Fibroblast of lung (primary cell): ENCODE measurements at regions not wholly inside any gene's neighbourhood (a gene's known extent, or its start where the extent isn't known, plus 50 kb on each side); places are given as distances from the start of the nearest gene placed in this dataset.

Source experiments
- DNase-seq, 2 donors: peaks; one replicate each; pipeline versions ENCODE4 v3.0.0 to v3.0.0-alpha.2; 2010; ENCODE audit warnings: low read depth in 2 of 2
- H2AFZ ChIP-seq: 2 replicates; pipeline ENCODE4 v1.5.1; 2012; ENCODE audit warnings: low read length, control low read depth, inconsistent platforms
- H3K27ac ChIP-seq: 2 replicates; pipeline ENCODE4 v1.5.1; 2011; ENCODE audit warnings: low read length, control low read depth; ENCODE audit not compliant: insufficient read depth
- H3K27me3 ChIP-seq: 2 replicates; pipeline ENCODE4 v1.5.1; 2011; ENCODE audit warnings: mild to moderate bottlenecking, low read length; ENCODE audit not compliant: control insufficient read depth, insufficient read depth
- H3K36me3 ChIP-seq: 2 replicates; pipeline ENCODE4 v1.5.1; 2011; ENCODE audit warnings: low read length; ENCODE audit not compliant: control insufficient read depth, insufficient read depth
- H3K4me1 ChIP-seq: 2 replicates; pipeline ENCODE4 v1.5.1; 2011; ENCODE audit warnings: low read length; ENCODE audit not compliant: control insufficient read depth, insufficient read depth; ENCODE audit errors: extremely low read depth
- H3K4me2 ChIP-seq: 2 replicates; pipeline ENCODE4 v1.5.1; 2011; ENCODE audit warnings: low read length, control low read depth; ENCODE audit not compliant: insufficient read depth; ENCODE audit errors: extremely low read depth
- H3K4me3 ChIP-seq, 4 experiments: fragments of 200-600 bp in 1 of 4; sonication (generic) in 1 of 4; replicated peaks in 1 of 4; 2 replicates each; pipeline ENCODE4 v1.5.1; 2011 to 2016; ENCODE audit warnings: low read length in 4 of 4, low read depth in 3 of 4, mild to moderate bottlenecking in 3 of 4, control low read depth in 2 of 4, inconsistent platforms in 1 of 4, mixed read lengths in 1 of 4; ENCODE audit not compliant: insufficient read depth in 1 of 4; ENCODE audit errors: control extremely low read depth in 1 of 4
- H3K79me2 ChIP-seq: 2 replicates; pipeline ENCODE4 v1.5.1; 2012; ENCODE audit warnings: mild to moderate bottlenecking, low read length, inconsistent platforms; ENCODE audit not compliant: control insufficient read depth, insufficient read depth
- H3K9ac ChIP-seq: 2 replicates; pipeline ENCODE4 v1.5.1; 2011; ENCODE audit warnings: mild to moderate bottlenecking, low read length, control low read depth; ENCODE audit not compliant: insufficient read depth
- H3K9me3 ChIP-seq: 2 replicates; pipeline ENCODE4 v1.5.1; 2012; ENCODE audit warnings: low read depth, low read length; ENCODE audit not compliant: control insufficient read depth, insufficient read depth
- H4K20me1 ChIP-seq: 2 replicates; pipeline ENCODE4 v1.5.1; 2011; ENCODE audit warnings: low read length; ENCODE audit not compliant: control insufficient read depth, insufficient read depth; ENCODE audit errors: extremely low read depth
- EZH2 ChIP-seq: IDR thresholded peaks from 2 replicates; pipeline ENCODE4 v1.5.1; 2012; ENCODE audit warnings: low read length, control low read depth, mild to moderate bottlenecking; ENCODE audit errors: missing control alignments
- TF ChIP-seq, protein P1 (sequence below), 2 donors: IDR thresholded peaks in 1 of 2; conservative IDR thresholded peaks in 1 of 2; 1 replicate in 1 of 2; 2 replicates in 1 of 2; pipeline ENCODE4 v1.5.1; 2011 to 2012; ENCODE audit warnings: low read length in 2 of 2, control low read depth in 1 of 2, inconsistent platforms in 1 of 2, low read depth in 1 of 2, mild to moderate bottlenecking in 1 of 2

- Histone ChIP-seq H3K79me2 (no peaks in the 10 kb centered on the region), H3K27ac (no peak overlapping the region), H3K27me3 (no peaks in the 10 kb centered on the region), H3K9ac (no peak overlapping the region), H3K4me2 (no peak overlapping the region), H3K9me3 (no peaks in the 10 kb centered on the region), H3K4me1 (no peaks in the 10 kb centered on the region), H2AFZ (no peak overlapping the region), H4K20me1 (no peaks in the 10 kb centered on the region), H3K36me3 (no peaks in the 10 kb centered on the region), H3K4me3 (no peak overlapping the region)
- TF ChIP-seq, protein P1, sequence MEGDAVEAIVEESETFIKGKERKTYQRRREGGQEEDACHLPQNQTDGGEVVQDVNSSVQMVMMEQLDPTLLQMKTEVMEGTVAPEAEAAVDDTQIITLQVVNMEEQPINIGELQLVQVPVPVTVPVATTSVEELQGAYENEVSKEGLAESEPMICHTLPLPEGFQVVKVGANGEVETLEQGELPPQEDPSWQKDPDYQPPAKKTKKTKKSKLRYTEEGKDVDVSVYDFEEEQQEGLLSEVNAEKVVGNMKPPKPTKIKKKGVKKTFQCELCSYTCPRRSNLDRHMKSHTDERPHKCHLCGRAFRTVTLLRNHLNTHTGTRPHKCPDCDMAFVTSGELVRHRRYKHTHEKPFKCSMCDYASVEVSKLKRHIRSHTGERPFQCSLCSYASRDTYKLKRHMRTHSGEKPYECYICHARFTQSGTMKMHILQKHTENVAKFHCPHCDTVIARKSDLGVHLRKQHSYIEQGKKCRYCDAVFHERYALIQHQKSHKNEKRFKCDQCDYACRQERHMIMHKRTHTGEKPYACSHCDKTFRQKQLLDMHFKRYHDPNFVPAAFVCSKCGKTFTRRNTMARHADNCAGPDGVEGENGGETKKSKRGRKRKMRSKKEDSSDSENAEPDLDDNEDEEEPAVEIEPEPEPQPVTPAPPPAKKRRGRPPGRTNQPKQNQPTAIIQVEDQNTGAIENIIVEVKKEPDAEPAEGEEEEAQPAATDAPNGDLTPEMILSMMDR (conservative IDR thresholded peaks at IDR 0.05 in 1 of 2, IDR thresholded peaks at IDR 0.05 in 1 of 2; ENCODE audit: low read depth in 1 of 2, low read length in 2 of 2): no peak
- no peak for TF ChIP-seq EZH2
- no peak for DNase-seq
These were observed 98.2 kb downstream of the PRLHR start for GRCh38 chr10:118497227-118497626.

GRCh38 chr10:118496525-118496924 lies 98.9 kb downstream of the PRLHR start:
- H3K9ac ChIP-seq: no peak overlapping the region
- H3K4me1 ChIP-seq: no peaks in the 10 kb centered on the region
- H3K9me3 ChIP-seq: no peaks in the 10 kb centered on the region
- no peak for DNase-seq
- H3K79me2 ChIP-seq: no peaks in the 10 kb centered on the region
- no peaks in the 10 kb centered on the region for H3K27me3 ChIP-seq
- H3K27ac ChIP-seq: no peak overlapping the region
- H3K4me3 ChIP-seq: no peak overlapping the region
- TF ChIP-seq, protein P1 (conservative IDR thresholded peaks at IDR 0.05 in 1 of 2, IDR thresholded peaks at IDR 0.05 in 1 of 2; ENCODE audit: low read depth in 1 of 2, low read length in 2 of 2): no peak
- H4K20me1 ChIP-seq: no peaks in the 10 kb centered on the region
- H3K4me2 ChIP-seq: no peak overlapping the region
- H3K36me3 ChIP-seq: no peaks in the 10 kb centered on the region
- H2AFZ ChIP-seq: no peak overlapping the region

- Histone ChIP-seq H3K4me2 (no peak overlapping the region), H3K9me3 (no peaks in the 10 kb centered on the region), H3K36me3 (no peaks in the 10 kb centered on the region), H2AFZ (no peak overlapping the region), H3K4me3 (no peak overlapping the region), H3K27me3 (no peaks in the 10 kb centered on the region), H3K9ac (no peak overlapping the region), H4K20me1 (no peaks in the 10 kb centered on the region), H3K27ac (no peak overlapping the region), H3K4me1 (no peaks in the 10 kb centered on the region), H3K79me2 (no peaks in the 10 kb centered on the region)
- peak in 1 of 2 donors; percentile 47 for DNase-seq
- TF ChIP-seq, protein P1 (conservative IDR thresholded peaks at IDR 0.05 in 1 of 2, IDR thresholded peaks at IDR 0.05 in 1 of 2; ENCODE audit: low read depth in 1 of 2, low read length in 2 of 2): no peak
- no peak for TF ChIP-seq EZH2
These were observed 99.9 kb downstream of the PRLHR start for GRCh38 chr10:118495499-118495898.
